COLO668 (cell line): ENCODE measurements at regions not wholly inside any gene's neighbourhood (a gene's known extent, or its start where the extent isn't known, plus 50 kb on each side); places are given as distances from the start of the nearest gene placed in this dataset.
"Not testable (repeated sequence)": the region's sequence is repeated elsewhere in the genome, so short reads cannot be mapped to it uniquely, and the experiment has no call there.

Experiments
- DNase-seq: peaks from one replicate; lab custom pipeline; 2025; ENCODE audit not compliant: unreplicated experiment; lab: John Stamatoyannopoulos, UW

GRCh38 chr1:201721082-201722049, 107.6 kb upstream of the IPO9 start:
- no peak for DNase-seq

- no peak for DNase-seq
Measured at GRCh38 chr1:201724039-201724765, 104.8 kb upstream of the IPO9 start.

GRCh38 chr1:201724766-201725118, 104.2 kb upstream of the IPO9 start:
- DNase-seq = no peak

- no peak for DNase-seq
Measured at GRCh38 chr1:201726700-201727099, 102.3 kb upstream of the IPO9 start.

- no peak for DNase-seq
Measured at GRCh38 chr1:201728731-201729130, 100.2 kb upstream of the IPO9 start.

- no peak for DNase-seq
Measured at GRCh38 chr1:201729973-201730608, 98.9 kb upstream of the IPO9 start.

GRCh38 chr1:201730611-201731010, 98.3 kb upstream of the IPO9 start:
- no peak for DNase-seq

GRCh38 chr1:201731142-201731541, 97.8 kb upstream of the IPO9 start:
- no peak for DNase-seq

- DNase-seq = no peak
Measured at GRCh38 chr1:201731592-201731991, 97.4 kb upstream of the IPO9 start.

GRCh38 chr1:201732351-201732750, 96.6 kb upstream of the IPO9 start:
- DNase-seq = no peak

- DNase-seq = not testable (repeated sequence)
Measured at GRCh38 chr1:201734221-201734620, 94.7 kb upstream of the IPO9 start.

- DNase-seq = no peak
Measured at GRCh38 chr1:201734786-201735185, 94.2 kb upstream of the IPO9 start.

- DNase-seq = no peak
Measured at GRCh38 chr1:201736707-201737320, 92.1 kb upstream of the IPO9 start.

- DNase-seq = no peak
Measured at GRCh38 chr1:201737352-201738060, 91.5 kb upstream of the IPO9 start.

GRCh38 chr1:201739080-201739479, 89.9 kb upstream of the IPO9 start:
- no peak for DNase-seq

GRCh38 chr1:201739492-201740085, 89.4 kb upstream of the IPO9 start:
- DNase-seq = peak; percentile 40

- DNase-seq = no peak
Measured at GRCh38 chr1:201740086-201740541, 88.8 kb upstream of the IPO9 start.

- no peak for DNase-seq
Measured at GRCh38 chr1:201740670-201741111, 88.3 kb upstream of the IPO9 start.

GRCh38 chr1:201741763-201742342, 87.1 kb upstream of the IPO9 start:
- DNase-seq = peak; percentile 58

- no peak for DNase-seq
Measured at GRCh38 chr1:201742476-201742875, 86.5 kb upstream of the IPO9 start.
